BLaER1 (cell line): ENCODE measurements at regions not wholly inside any gene's neighbourhood (a gene's known extent, or its start where the extent isn't known, plus 50 kb on each side); places are given as distances from the start of the nearest gene placed in this dataset.

ENCODE experiments used
- H3K27ac ChIP-seq: shearing (Covaris generic); formaldehyde crosslinking; 2 replicates; pipeline ENCODE4 v1.8.1; 2022
- H3K27me3 ChIP-seq: shearing (Covaris generic); formaldehyde crosslinking; 2 replicates; pipeline ENCODE4 v1.8.1; 2022
- H3K36me3 ChIP-seq: shearing (Covaris generic); formaldehyde crosslinking; 2 replicates; pipeline ENCODE4 v1.8.1; 2022
- H3K4me1 ChIP-seq: shearing (Covaris generic); formaldehyde crosslinking; 2 replicates; pipeline ENCODE4 v1.8.1; 2022
- H3K4me2 ChIP-seq: shearing (Covaris generic); formaldehyde crosslinking; 2 replicates; pipeline ENCODE4 v1.8.1; 2022
- H3K4me3 ChIP-seq: shearing (Covaris generic); formaldehyde crosslinking; 2 replicates; pipeline ENCODE4 v1.8.1; 2022
- H3K9ac ChIP-seq: shearing (Covaris generic); formaldehyde crosslinking; 2 replicates; pipeline ENCODE4 v1.8.1; 2022
- H3K9me3 ChIP-seq: shearing (Covaris generic); formaldehyde crosslinking; 2 replicates; pipeline ENCODE4 v1.8.1; 2022
- H4K20me1 ChIP-seq: shearing (Covaris generic); formaldehyde crosslinking; 2 replicates; pipeline ENCODE4 v1.8.1; 2022
- Cebpa-rat ChIP-seq: shearing (Covaris generic); IDR thresholded peaks from 2 replicates; pipeline ENCODE4 v1.8.1; 2022

GRCh38 chr21:37986751-37987399 lies 70.6 kb upstream of the KCNJ6 start:
- Histone ChIP-seq H3K27me3 (no peaks in the 10 kb centered on the region), H3K9ac (no peak overlapping the region), H3K4me1 (no peaks in the 10 kb centered on the region), H3K27ac (no peak overlapping the region), H4K20me1 (no peaks in the 10 kb centered on the region), H3K4me2 (no peak overlapping the region), H3K9me3 (no peaks in the 10 kb centered on the region), H3K4me3 (no peak overlapping the region), H3K36me3 (no peaks in the 10 kb centered on the region)
- no peak for TF ChIP-seq Cebpa-rat

- H3K4me1 ChIP-seq, result no peaks in the 10 kb centered on the region
- no peaks in the 10 kb centered on the region for H4K20me1 ChIP-seq
- H3K4me2 ChIP-seq, result no peak overlapping the region
- H3K27me3 ChIP-seq, result no peaks in the 10 kb centered on the region
- H3K4me3 ChIP-seq, result no peak overlapping the region
- no peaks in the 10 kb centered on the region for H3K36me3 ChIP-seq
- TF ChIP-seq Cebpa-rat, result no peak
- no peak overlapping the region for H3K27ac ChIP-seq
- H3K9ac ChIP-seq, result no peak overlapping the region
- H3K9me3 ChIP-seq, result no peaks in the 10 kb centered on the region
Observed at GRCh38 chr21:37987668-37988067, 71.4 kb upstream of the KCNJ6 start.

- no peak overlapping the region for H3K27ac ChIP-seq
- H3K9ac ChIP-seq, result no peak overlapping the region
- no peak for TF ChIP-seq Cebpa-rat
- no peaks in the 10 kb centered on the region for H3K36me3 ChIP-seq
- no peak overlapping the region for H3K4me3 ChIP-seq
- H3K9me3 ChIP-seq, result no peaks in the 10 kb centered on the region
- no peaks in the 10 kb centered on the region for H4K20me1 ChIP-seq
- no peaks in the 10 kb centered on the region for H3K27me3 ChIP-seq
- no peaks in the 10 kb centered on the region for H3K4me1 ChIP-seq
- no peak overlapping the region for H3K4me2 ChIP-seq
Observed at GRCh38 chr21:37993071-37993470, 76.8 kb upstream of the KCNJ6 start.

GRCh38 chr21:37994211-37994610 lies 78.0 kb upstream of the KCNJ6 start:
- Histone ChIP-seq H3K9me3 (no peaks in the 10 kb centered on the region), H3K27me3 (no peaks in the 10 kb centered on the region), H3K9ac (no peak overlapping the region), H4K20me1 (no peaks in the 10 kb centered on the region), H3K36me3 (no peaks in the 10 kb centered on the region), H3K4me2 (no peak overlapping the region), H3K4me3 (no peak overlapping the region), H3K27ac (no peak overlapping the region), H3K4me1 (no peaks in the 10 kb centered on the region)
- TF ChIP-seq Cebpa-rat, result no peak

GRCh38 chr21:38012672-38013071 lies 96.4 kb upstream of the KCNJ6 start:
- Histone ChIP-seq H3K9ac (no peak overlapping the region), H3K4me3 (no peak overlapping the region), H3K4me2 (no peak overlapping the region), H3K27ac (no peak overlapping the region), H3K4me1 (no peaks in the 10 kb centered on the region), H3K36me3 (no peaks in the 10 kb centered on the region), H3K27me3 (no peaks in the 10 kb centered on the region), H3K9me3 (no peaks in the 10 kb centered on the region), H4K20me1 (no peaks in the 10 kb centered on the region)
- no peak for TF ChIP-seq Cebpa-rat

- no peak for TF ChIP-seq Cebpa-rat
- Histone ChIP-seq H3K4me1 (no peaks in the 10 kb centered on the region), H3K27ac (no peak overlapping the region), H3K9ac (no peak overlapping the region), H3K36me3 (no peaks in the 10 kb centered on the region), H3K4me3 (no peak overlapping the region), H3K4me2 (no peak overlapping the region), H3K27me3 (no peaks in the 10 kb centered on the region), H4K20me1 (no peaks in the 10 kb centered on the region), H3K9me3 (no peaks in the 10 kb centered on the region)
Observed at GRCh38 chr21:38013741-38014140, 97.5 kb upstream of the KCNJ6 start.

GRCh38 chr21:38014298-38014697 lies 98.0 kb upstream of the KCNJ6 start:
- H3K9me3 ChIP-seq, result no peaks in the 10 kb centered on the region
- H3K36me3 ChIP-seq, result no peaks in the 10 kb centered on the region
- no peaks in the 10 kb centered on the region for H4K20me1 ChIP-seq
- no peaks in the 10 kb centered on the region for H3K4me1 ChIP-seq
- no peaks in the 10 kb centered on the region for H3K27me3 ChIP-seq
- no peak overlapping the region for H3K4me3 ChIP-seq
- H3K27ac ChIP-seq, result no peak overlapping the region
- H3K9ac ChIP-seq, result no peak overlapping the region
- TF ChIP-seq Cebpa-rat, result no peak
- no peak overlapping the region for H3K4me2 ChIP-seq

GRCh38 chr21:38027901-38028498 lies 111.7 kb upstream of the KCNJ6 start:
- no peak for TF ChIP-seq Cebpa-rat
- H4K20me1 ChIP-seq, result no peaks in the 10 kb centered on the region
- H3K36me3 ChIP-seq, result no peaks in the 10 kb centered on the region
- no peak overlapping the region for H3K9ac ChIP-seq
- H3K27me3 ChIP-seq, result no peaks in the 10 kb centered on the region
- no peaks in the 10 kb centered on the region for H3K4me1 ChIP-seq
- no peaks in the 10 kb centered on the region for H3K9me3 ChIP-seq
- no peak overlapping the region for H3K4me3 ChIP-seq
- no peak overlapping the region for H3K4me2 ChIP-seq
- H3K27ac ChIP-seq, result no peak overlapping the region

- TF ChIP-seq Cebpa-rat, result no peak
Observed at GRCh38 chr21:38032082-38032801, 116.0 kb upstream of the KCNJ6 start.

GRCh38 chr21:38036016-38036415 lies 119.8 kb upstream of the KCNJ6 start:
- TF ChIP-seq Cebpa-rat, result no peak
- Histone ChIP-seq H3K4me2 (no peak overlapping the region), H3K4me3 (no peak overlapping the region), H3K9me3 (no peaks in the 10 kb centered on the region), H3K27me3 (no peaks in the 10 kb centered on the region), H3K4me1 (no peaks in the 10 kb centered on the region), H3K36me3 (no peaks in the 10 kb centered on the region), H3K9ac (no peak overlapping the region), H3K27ac (no peak overlapping the region), H4K20me1 (no peaks in the 10 kb centered on the region)

More at GRCh38 chr21:38032082-38032801, 116.0 kb upstream of the KCNJ6 start:
- Histone ChIP-seq H3K27ac (no peak overlapping the region), H3K4me3 (no peak overlapping the region), H3K9me3 (no peaks in the 10 kb centered on the region), H4K20me1 (no peaks in the 10 kb centered on the region), H3K4me1 (no peaks in the 10 kb centered on the region), H3K36me3 (no peaks in the 10 kb centered on the region), H3K27me3 (no peaks in the 10 kb centered on the region), H3K4me2 (no peak overlapping the region), H3K9ac (no peak overlapping the region)
